ENCODE measurements at regions not wholly inside any gene's neighbourhood (a gene's known extent, or its start where the extent isn't known, plus 50 kb on each side); places are given as distances from the start of the nearest gene placed in this dataset.

DNA sequence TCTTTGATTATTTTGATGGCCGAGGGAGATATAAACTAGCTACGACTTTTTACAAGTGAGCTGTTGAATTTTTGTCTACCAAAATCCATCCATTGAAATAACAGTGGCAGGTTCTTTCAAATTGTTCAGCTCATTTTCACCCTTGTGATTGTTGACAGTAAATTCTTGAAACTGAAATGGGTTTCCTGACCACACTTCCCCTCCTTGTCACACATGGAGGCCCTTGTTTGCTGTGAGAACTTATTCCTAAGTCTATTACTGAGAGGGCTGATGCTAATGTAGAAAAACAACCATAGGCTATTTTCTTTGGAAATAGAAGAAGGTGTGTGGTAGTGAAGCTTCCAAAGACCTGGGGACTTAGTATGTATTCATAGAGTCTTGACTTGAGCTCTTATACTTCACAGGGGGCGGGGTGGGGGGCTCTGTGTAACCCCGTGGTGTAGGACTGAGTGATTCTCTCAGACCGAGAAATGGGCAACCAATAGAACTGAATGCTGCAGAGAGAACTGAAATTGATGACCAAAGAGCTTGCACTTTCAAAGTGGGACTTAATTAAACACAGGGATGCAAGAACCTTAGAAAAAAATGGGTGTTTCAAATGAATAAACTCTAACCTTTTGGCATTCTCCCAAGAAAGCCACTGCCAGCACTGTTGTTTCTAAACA, 718.9 kb downstream of the CCSER2 start:
- no peak for DNase-seq
- ChIA-PET CTCF (no interaction called here), POLR2A (no interaction called here)
- intact Hi-C loops (cut with micrococcal nuclease; ENCODE audit: unreplicated experiment) = no loop called here
- no peak overlapping the region for H3K27ac Mint-ChIP-seq (ENCODE audit: unreplicated experiment)
- no peak overlapping the region for H3K4me3 Mint-ChIP-seq (ENCODE audit: unreplicated experiment)
- H3K27me3 Mint-ChIP-seq (ENCODE audit: insufficient read depth, unreplicated experiment) = no peaks in the 10 kb centered on the region
- H3K9me3 Mint-ChIP-seq (ENCODE audit: unreplicated experiment) = no peaks in the 10 kb centered on the region
- Histone ChIP-seq H3K9me3 (no peaks in the 10 kb centered on the region), H3K4me3 (ENCODE audit: low read depth, low read length) (no peak overlapping the region), H3K36me3 (ENCODE audit: control insufficient read depth, insufficient read depth, low read length) (no peaks in the 10 kb centered on the region), H3K27me3 (replicated peaks; ENCODE audit: control insufficient read depth, insufficient read depth, low read length) (no peaks in the 10 kb centered on the region), H3K4me1 (no peaks in the 10 kb centered on the region)
- BruUV-seq (replicated peaks) = no TSS peak
- H3K4me1 Mint-ChIP-seq (ENCODE audit: low read depth, unreplicated experiment) = peaks cover 6% of the 10 kb centered on the region
- no peaks in the 10 kb centered on the region for H3K36me3 Mint-ChIP-seq (ENCODE audit: insufficient read depth, unreplicated experiment)
- TF ChIP-seq, protein P1, sequence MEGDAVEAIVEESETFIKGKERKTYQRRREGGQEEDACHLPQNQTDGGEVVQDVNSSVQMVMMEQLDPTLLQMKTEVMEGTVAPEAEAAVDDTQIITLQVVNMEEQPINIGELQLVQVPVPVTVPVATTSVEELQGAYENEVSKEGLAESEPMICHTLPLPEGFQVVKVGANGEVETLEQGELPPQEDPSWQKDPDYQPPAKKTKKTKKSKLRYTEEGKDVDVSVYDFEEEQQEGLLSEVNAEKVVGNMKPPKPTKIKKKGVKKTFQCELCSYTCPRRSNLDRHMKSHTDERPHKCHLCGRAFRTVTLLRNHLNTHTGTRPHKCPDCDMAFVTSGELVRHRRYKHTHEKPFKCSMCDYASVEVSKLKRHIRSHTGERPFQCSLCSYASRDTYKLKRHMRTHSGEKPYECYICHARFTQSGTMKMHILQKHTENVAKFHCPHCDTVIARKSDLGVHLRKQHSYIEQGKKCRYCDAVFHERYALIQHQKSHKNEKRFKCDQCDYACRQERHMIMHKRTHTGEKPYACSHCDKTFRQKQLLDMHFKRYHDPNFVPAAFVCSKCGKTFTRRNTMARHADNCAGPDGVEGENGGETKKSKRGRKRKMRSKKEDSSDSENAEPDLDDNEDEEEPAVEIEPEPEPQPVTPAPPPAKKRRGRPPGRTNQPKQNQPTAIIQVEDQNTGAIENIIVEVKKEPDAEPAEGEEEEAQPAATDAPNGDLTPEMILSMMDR (IDR thresholded peaks at IDR 0.05; ENCODE audit: insufficient read depth in 1 of 2, low read depth in 1 of 2, low read length in 1 of 2, severe bottlenecking in 1 of 2, unreplicated experiment in 1 of 2) = no peak

DNA sequence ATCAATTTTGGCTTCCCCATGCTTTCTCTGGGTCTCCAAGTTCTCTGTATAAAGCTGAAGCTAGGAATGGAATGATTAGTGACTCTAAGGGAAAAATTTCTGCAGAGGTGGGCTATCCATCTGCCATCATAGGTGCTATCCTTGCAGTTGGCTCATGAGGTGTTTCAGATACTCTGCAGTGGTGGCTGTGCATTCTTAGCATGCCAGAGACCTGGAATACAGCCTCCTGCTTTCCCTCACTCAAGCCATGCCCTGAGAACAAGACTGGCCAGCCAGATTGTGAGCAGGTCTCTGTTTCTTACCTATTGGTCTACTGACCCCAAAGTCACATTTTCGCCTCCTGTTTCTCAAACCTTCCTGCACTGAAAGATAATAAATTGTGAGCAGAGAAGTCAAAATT, 719.6 kb downstream of the CCSER2 start:
- H3K4me3 Mint-ChIP-seq (ENCODE audit: unreplicated experiment) = no peak overlapping the region
- no peaks in the 10 kb centered on the region for H3K27me3 Mint-ChIP-seq (ENCODE audit: insufficient read depth, unreplicated experiment)
- no peaks in the 10 kb centered on the region for H3K9me3 Mint-ChIP-seq (ENCODE audit: unreplicated experiment)

DNA sequence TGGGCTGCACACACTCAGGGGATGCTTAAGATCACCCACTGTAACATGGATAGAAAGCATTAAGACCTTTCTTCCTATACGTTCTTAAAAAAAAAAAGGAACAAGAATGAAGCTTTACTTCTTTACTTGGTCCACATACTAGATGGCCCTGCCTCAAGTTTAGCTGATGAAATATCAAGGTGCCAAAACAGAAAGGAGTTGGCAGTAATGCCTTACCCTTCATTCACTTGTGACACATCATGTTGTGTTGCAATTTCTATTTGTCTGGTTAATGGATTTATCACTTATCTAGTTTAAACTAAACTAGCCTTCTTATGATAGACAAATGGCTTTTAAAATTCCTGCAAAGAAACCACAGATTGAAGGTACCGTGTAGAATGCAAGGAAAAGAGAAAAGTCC, 720.3 kb downstream of the CCSER2 start:
- TF ChIP-seq, protein P1 (IDR thresholded peaks at IDR 0.05; ENCODE audit: insufficient read depth in 1 of 2, low read depth in 1 of 2, low read length in 1 of 2, severe bottlenecking in 1 of 2, unreplicated experiment in 1 of 2) = no peak
- H3K9me3 Mint-ChIP-seq (ENCODE audit: unreplicated experiment) = no peaks in the 10 kb centered on the region
- DNase-seq = no peak
- no peak overlapping the region for H3K4me3 Mint-ChIP-seq (ENCODE audit: unreplicated experiment)
- ChIA-PET CTCF (no interaction called here), POLR2A (no interaction called here)
- no peaks in the 10 kb centered on the region for H3K36me3 Mint-ChIP-seq (ENCODE audit: insufficient read depth, unreplicated experiment)
- no peaks in the 10 kb centered on the region for H3K27me3 ChIP-seq (replicated peaks; ENCODE audit: control insufficient read depth, insufficient read depth, low read length)
- H3K4me3 ChIP-seq (ENCODE audit: low read depth, low read length) = no peak overlapping the region
- no peaks in the 10 kb centered on the region for H3K4me1 ChIP-seq
- intact Hi-C loops (cut with micrococcal nuclease; ENCODE audit: unreplicated experiment) = no loop called here
- H3K9me3 ChIP-seq = no peaks in the 10 kb centered on the region
- no peaks in the 10 kb centered on the region for H3K27me3 Mint-ChIP-seq (ENCODE audit: insufficient read depth, unreplicated experiment)
- no TSS peak for BruUV-seq (replicated peaks)
- H3K36me3 ChIP-seq (ENCODE audit: control insufficient read depth, insufficient read depth, low read length) = no peaks in the 10 kb centered on the region
- peaks cover under 1% of the 10 kb centered on the region for H3K4me1 Mint-ChIP-seq (ENCODE audit: low read depth, unreplicated experiment)
- H3K27ac Mint-ChIP-seq (ENCODE audit: unreplicated experiment) = no peak overlapping the region

More for the DNA sequence above, 719.6 kb downstream of the CCSER2 start:
- H3K36me3 Mint-ChIP-seq (ENCODE audit: insufficient read depth, unreplicated experiment) = no peaks in the 10 kb centered on the region
- TF ChIP-seq, protein P1 (IDR thresholded peaks at IDR 0.05; ENCODE audit: insufficient read depth in 1 of 2, low read depth in 1 of 2, low read length in 1 of 2, severe bottlenecking in 1 of 2, unreplicated experiment in 1 of 2) = no peak
- no peaks in the 10 kb centered on the region for H3K9me3 ChIP-seq
- no peak overlapping the region for H3K4me3 ChIP-seq (ENCODE audit: low read depth, low read length)
- H3K4me1 Mint-ChIP-seq (ENCODE audit: low read depth, unreplicated experiment) = peaks cover 6% of the 10 kb centered on the region
- intact Hi-C loops (cut with micrococcal nuclease; ENCODE audit: unreplicated experiment) = no loop called here
- no peaks in the 10 kb centered on the region for H3K36me3 ChIP-seq (ENCODE audit: control insufficient read depth, insufficient read depth, low read length)
- H3K27me3 ChIP-seq (replicated peaks; ENCODE audit: control insufficient read depth, insufficient read depth, low read length) = no peaks in the 10 kb centered on the region
- DNase-seq = no peak
- no peak overlapping the region for H3K27ac Mint-ChIP-seq (ENCODE audit: unreplicated experiment)
- ChIA-PET POLR2A (no interaction called here), CTCF (no interaction called here)
- H3K4me1 ChIP-seq = no peaks in the 10 kb centered on the region
- BruUV-seq (replicated peaks) = no TSS peak

All from Caco-2 (cell line).